ENCODE measurements at regions not wholly inside any gene's neighbourhood (a gene's known extent, or its start where the extent isn't known, plus 50 kb on each side); places are given as distances from the start of the nearest gene placed in this dataset.

- no peak overlapping the region for H3K27ac ChIP-seq (ENCODE audit: low read length)
- no peaks in the 10 kb centered on the region for H3K4me1 ChIP-seq (ENCODE audit: control insufficient read depth, insufficient read depth, low read length)
- no peaks in the 10 kb centered on the region for H3K36me3 ChIP-seq (ENCODE audit: control insufficient read depth, insufficient read depth, low read length)
- H3K4me3 ChIP-seq (ENCODE audit: low read length) = no peak overlapping the region
- H3K27me3 ChIP-seq (ENCODE audit: control insufficient read depth, insufficient read depth, low read length) = no peaks in the 10 kb centered on the region
- no peaks in the 10 kb centered on the region for H3K9me3 ChIP-seq (ENCODE audit: control insufficient read depth, low read depth, low read length)
- 76% methylated on average over 3 of the region's 10 CpGs for WGBS (ENCODE audit: insufficient coverage, low lambda C conversion rate)
- no peak for DNase-seq
Observed at GRCh38 chr6:165052561-165053480, 256.6 kb downstream of the C6orf118 start.

GRCh38 chr6:165049362-165049761, 260.0 kb downstream of the C6orf118 start:
- peaks cover 5% of the 10 kb centered on the region for H3K9me3 ChIP-seq (ENCODE audit: control insufficient read depth, low read depth, low read length)
- no peak for DNase-seq

DNA sequence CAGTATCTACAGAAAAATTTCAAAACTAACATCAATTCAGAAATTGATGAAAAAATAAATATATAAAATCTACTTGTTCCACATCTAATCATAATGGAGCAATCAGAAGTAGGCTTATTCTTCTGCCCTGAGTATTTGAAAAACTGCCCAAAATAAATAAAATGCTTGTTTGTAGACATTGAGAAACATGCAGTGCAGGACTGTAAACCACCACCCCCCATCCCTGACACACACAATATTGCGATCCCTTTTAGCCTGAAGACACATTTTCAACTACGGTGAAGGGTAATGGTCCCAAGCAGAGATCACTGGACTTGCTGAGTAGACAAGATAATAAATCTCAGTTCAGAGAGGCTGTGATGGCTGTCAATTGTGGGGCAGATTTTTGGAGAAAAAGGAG, 261.5 kb downstream of the C6orf118 start:
- no peaks in the 10 kb centered on the region for H3K4me1 ChIP-seq (ENCODE audit: control insufficient read depth, insufficient read depth, low read length)
- H3K27me3 ChIP-seq (ENCODE audit: control insufficient read depth, insufficient read depth, low read length) = no peaks in the 10 kb centered on the region
- H3K4me3 ChIP-seq (ENCODE audit: low read length) = no peak overlapping the region
- no CpG with 5 or more reads among the region's 2 CpGs for WGBS (ENCODE audit: insufficient coverage, low lambda C conversion rate)
- DNase-seq = no peak
- H3K9me3 ChIP-seq (ENCODE audit: control insufficient read depth, low read depth, low read length) = peaks cover 5% of the 10 kb centered on the region
- no peaks in the 10 kb centered on the region for H3K36me3 ChIP-seq (ENCODE audit: control insufficient read depth, insufficient read depth, low read length)
- no peak overlapping the region for H3K27ac ChIP-seq (ENCODE audit: low read length)

More at GRCh38 chr6:165049362-165049761, 260.0 kb downstream of the C6orf118 start:
- no peaks in the 10 kb centered on the region for H3K36me3 ChIP-seq (ENCODE audit: control insufficient read depth, insufficient read depth, low read length)
- WGBS (ENCODE audit: insufficient coverage, low lambda C conversion rate) = no CpG with 5 or more reads among the region's 7 CpGs
- H3K27ac ChIP-seq (ENCODE audit: low read length) = no peak overlapping the region
- no peaks in the 10 kb centered on the region for H3K4me1 ChIP-seq (ENCODE audit: control insufficient read depth, insufficient read depth, low read length)
- H3K27me3 ChIP-seq (ENCODE audit: control insufficient read depth, insufficient read depth, low read length) = no peaks in the 10 kb centered on the region
- no peak overlapping the region for H3K4me3 ChIP-seq (ENCODE audit: low read length)

- WGBS (ENCODE audit: insufficient coverage, low lambda C conversion rate) = 83% methylated on average over 1 of the region's 2 CpGs
- H3K4me3 ChIP-seq (ENCODE audit: low read length) = no peak overlapping the region
- H3K27me3 ChIP-seq (ENCODE audit: control insufficient read depth, insufficient read depth, low read length) = no peaks in the 10 kb centered on the region
- peaks cover 5% of the 10 kb centered on the region for H3K9me3 ChIP-seq (ENCODE audit: control insufficient read depth, low read depth, low read length)
- H3K27ac ChIP-seq (ENCODE audit: low read length) = no peak overlapping the region
- no peak for DNase-seq
- no peaks in the 10 kb centered on the region for H3K36me3 ChIP-seq (ENCODE audit: control insufficient read depth, insufficient read depth, low read length)
- H3K4me1 ChIP-seq (ENCODE audit: control insufficient read depth, insufficient read depth, low read length) = no peaks in the 10 kb centered on the region
Observed at GRCh38 chr6:165045631-165046030, 263.8 kb downstream of the C6orf118 start.

GRCh38 chr6:165042912-165043311, 266.5 kb downstream of the C6orf118 start:
- Histone ChIP-seq H3K4me3 (ENCODE audit: low read length) (no peak overlapping the region), H3K27ac (ENCODE audit: low read length) (no peak overlapping the region), H3K27me3 (ENCODE audit: control insufficient read depth, insufficient read depth, low read length) (no peaks in the 10 kb centered on the region), H3K4me1 (ENCODE audit: control insufficient read depth, insufficient read depth, low read length) (no peaks in the 10 kb centered on the region), H3K9me3 (ENCODE audit: control insufficient read depth, low read depth, low read length) (peaks cover 5% of the 10 kb centered on the region), H3K36me3 (ENCODE audit: control insufficient read depth, insufficient read depth, low read length) (no peaks in the 10 kb centered on the region)
- no peak for DNase-seq
- no CpG with 5 or more reads among the region's 2 CpGs for WGBS (ENCODE audit: insufficient coverage, low lambda C conversion rate)

- DNase-seq = no peak
- no peak overlapping the region for H3K4me3 ChIP-seq (ENCODE audit: low read length)
- no peaks in the 10 kb centered on the region for H3K36me3 ChIP-seq (ENCODE audit: control insufficient read depth, insufficient read depth, low read length)
- WGBS (ENCODE audit: insufficient coverage, low lambda C conversion rate) = no CpG with 5 or more reads among the region's 1 CpG
- no peaks in the 10 kb centered on the region for H3K4me1 ChIP-seq (ENCODE audit: control insufficient read depth, insufficient read depth, low read length)
- H3K27me3 ChIP-seq (ENCODE audit: control insufficient read depth, insufficient read depth, low read length) = no peaks in the 10 kb centered on the region
- H3K27ac ChIP-seq (ENCODE audit: low read length) = no peak overlapping the region
- no peaks in the 10 kb centered on the region for H3K9me3 ChIP-seq (ENCODE audit: control insufficient read depth, low read depth, low read length)
Observed at GRCh38 chr6:165040440-165040839, 269.0 kb downstream of the C6orf118 start.

GRCh38 chr6:165034271-165034741, 275.1 kb downstream of the C6orf118 start:
- Histone ChIP-seq H3K36me3 (ENCODE audit: control insufficient read depth, insufficient read depth, low read length) (no peaks in the 10 kb centered on the region), H3K9me3 (ENCODE audit: control insufficient read depth, low read depth, low read length) (no peaks in the 10 kb centered on the region), H3K27me3 (ENCODE audit: control insufficient read depth, insufficient read depth, low read length) (no peaks in the 10 kb centered on the region), H3K27ac (ENCODE audit: low read length) (no peak overlapping the region), H3K4me3 (ENCODE audit: low read length) (no peak overlapping the region), H3K4me1 (ENCODE audit: control insufficient read depth, insufficient read depth, low read length) (no peaks in the 10 kb centered on the region)
- no CpG with 5 or more reads among the region's 4 CpGs for WGBS (ENCODE audit: insufficient coverage, low lambda C conversion rate)
- no peak for DNase-seq

DNA sequence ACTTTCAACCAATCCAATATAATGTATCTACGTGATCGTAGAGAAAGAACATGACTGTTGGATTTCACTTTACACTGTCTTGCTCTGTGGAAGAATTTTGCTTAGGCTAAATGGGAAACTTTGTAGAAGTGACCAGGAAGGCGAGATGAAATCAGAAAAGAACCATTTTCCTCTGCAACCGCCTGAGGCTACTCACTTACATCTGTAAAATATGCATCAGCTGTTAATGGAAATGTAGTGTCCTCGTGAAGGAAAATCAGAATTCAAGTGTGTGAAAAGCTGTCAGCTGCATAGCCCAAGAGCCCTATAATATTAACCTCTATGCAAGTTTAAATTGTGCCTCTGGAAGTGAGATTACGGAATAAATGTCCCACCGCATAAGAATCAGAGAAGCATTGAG, 277.9 kb downstream of the C6orf118 start:
- H3K4me3 ChIP-seq (ENCODE audit: low read length) = no peak overlapping the region
- no peaks in the 10 kb centered on the region for H3K9me3 ChIP-seq (ENCODE audit: control insufficient read depth, low read depth, low read length)
- WGBS (ENCODE audit: insufficient coverage, low lambda C conversion rate) = no CpG with 5 or more reads among the region's 7 CpGs
- H3K4me1 ChIP-seq (ENCODE audit: control insufficient read depth, insufficient read depth, low read length) = no peaks in the 10 kb centered on the region
- DNase-seq = no peak
- H3K36me3 ChIP-seq (ENCODE audit: control insufficient read depth, insufficient read depth, low read length) = no peaks in the 10 kb centered on the region
- no peak overlapping the region for H3K27ac ChIP-seq (ENCODE audit: low read length)
- H3K27me3 ChIP-seq (ENCODE audit: control insufficient read depth, insufficient read depth, low read length) = no peaks in the 10 kb centered on the region

DNA sequence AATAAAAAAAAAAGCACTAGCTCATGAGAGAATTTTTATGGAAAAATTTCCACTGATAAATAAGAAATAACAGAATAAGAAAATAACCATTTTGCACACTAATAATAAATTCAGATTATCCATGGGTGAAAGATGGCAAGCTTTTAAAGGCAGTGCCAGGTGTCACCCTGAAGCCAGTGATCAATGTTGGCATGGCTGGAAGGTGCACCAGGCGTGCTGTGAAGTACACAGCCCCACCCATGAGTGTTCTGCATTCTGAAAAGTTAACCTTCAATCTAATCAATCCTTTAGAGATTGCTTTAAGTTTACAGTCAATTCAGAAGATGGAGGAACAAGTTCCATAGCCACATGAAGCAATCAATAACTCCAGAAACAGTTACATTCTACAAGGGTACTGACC, 284.4 kb downstream of the C6orf118 start:
- DNase-seq = no peak
- no peaks in the 10 kb centered on the region for H3K36me3 ChIP-seq (ENCODE audit: control insufficient read depth, insufficient read depth, low read length)
- H3K4me1 ChIP-seq (ENCODE audit: control insufficient read depth, insufficient read depth, low read length) = no peaks in the 10 kb centered on the region

GRCh38 chr6:165019681-165020080, 289.7 kb downstream of the C6orf118 start:
- no peak overlapping the region for H3K4me3 ChIP-seq (ENCODE audit: low read length)
- DNase-seq = no peak
- no peaks in the 10 kb centered on the region for H3K4me1 ChIP-seq (ENCODE audit: control insufficient read depth, insufficient read depth, low read length)
- WGBS (ENCODE audit: insufficient coverage, low lambda C conversion rate) = 80% methylated on average over 1 of the region's 2 CpGs
- no peaks in the 10 kb centered on the region for H3K27me3 ChIP-seq (ENCODE audit: control insufficient read depth, insufficient read depth, low read length)
- no peaks in the 10 kb centered on the region for H3K36me3 ChIP-seq (ENCODE audit: control insufficient read depth, insufficient read depth, low read length)
- H3K27ac ChIP-seq (ENCODE audit: low read length) = no peak overlapping the region
- no peaks in the 10 kb centered on the region for H3K9me3 ChIP-seq (ENCODE audit: control insufficient read depth, low read depth, low read length)

More for the DNA sequence above, 284.4 kb downstream of the C6orf118 start:
- H3K4me3 ChIP-seq (ENCODE audit: low read length) = no peak overlapping the region
- no peaks in the 10 kb centered on the region for H3K9me3 ChIP-seq (ENCODE audit: control insufficient read depth, low read depth, low read length)
- no peaks in the 10 kb centered on the region for H3K27me3 ChIP-seq (ENCODE audit: control insufficient read depth, insufficient read depth, low read length)
- WGBS (ENCODE audit: insufficient coverage, low lambda C conversion rate) = no CpG with 5 or more reads among the region's 1 CpG
- H3K27ac ChIP-seq (ENCODE audit: low read length) = no peak overlapping the region

GRCh38 chr6:165015676-165016075, 293.7 kb downstream of the C6orf118 start:
- no peak overlapping the region for H3K4me3 ChIP-seq (ENCODE audit: low read length)
- H3K27me3 ChIP-seq (ENCODE audit: control insufficient read depth, insufficient read depth, low read length) = no peaks in the 10 kb centered on the region
- no peaks in the 10 kb centered on the region for H3K9me3 ChIP-seq (ENCODE audit: control insufficient read depth, low read depth, low read length)
- no peak for DNase-seq
- no peak overlapping the region for H3K27ac ChIP-seq (ENCODE audit: low read length)
- H3K4me1 ChIP-seq (ENCODE audit: control insufficient read depth, insufficient read depth, low read length) = no peaks in the 10 kb centered on the region
- H3K36me3 ChIP-seq (ENCODE audit: control insufficient read depth, insufficient read depth, low read length) = no peaks in the 10 kb centered on the region
